ENCODE measurements at regions not wholly inside any gene's neighbourhood (a gene's known extent, or its start where the extent isn't known, plus 50 kb on each side); places are given as distances from the start of the nearest gene placed in this dataset.

GRCh38 chr5:103902893-103903292, 340.3 kb upstream of the NUDT12 start:
- Histone ChIP-seq H3K4me2 (ENCODE audit: insufficient read depth, low read length) (no peak overlapping the region), H4K20me1 (replicated peaks; ENCODE audit: control insufficient read depth, extremely low read depth, insufficient read depth, low read length) (no peaks in the 10 kb centered on the region), H3K9me3 (replicated peaks; ENCODE audit: control insufficient read depth, insufficient read depth, low read length) (no peaks in the 10 kb centered on the region), H3K36me3 (ENCODE audit: control insufficient read depth in 2 of 2, extremely low read depth in 1 of 2, insufficient read depth in 2 of 2, low read length in 2 of 2) (no peaks in the 10 kb centered on the region), H3K9ac (replicated peaks; ENCODE audit: extremely low read depth, insufficient read depth, low read length) (no peak overlapping the region), H2AFZ (ENCODE audit: low read depth, low read length) (no peak overlapping the region), H3K4me3 (replicated peaks in 1 of 3; ENCODE audit: insufficient read depth in 1 of 3, low read depth in 1 of 3, low read length in 3 of 3) (no peak overlapping the region), H3K27ac (ENCODE audit: insufficient read depth, low read depth, low read length) (no peak overlapping the region), H3K9me1 (replicated peaks; ENCODE audit: control insufficient read depth, extremely low read depth, insufficient read depth, low read length) (no peaks in the 10 kb centered on the region), H3K79me2 (ENCODE audit: control insufficient read depth, insufficient read depth, low read length) (no peaks in the 10 kb centered on the region), H3K27me3 (ENCODE audit: control insufficient read depth in 2 of 2, insufficient read depth in 2 of 2, low read length in 2 of 2) (no peaks in the 10 kb centered on the region), H3K4me1 (ENCODE audit: control insufficient read depth, extremely low read depth, insufficient read depth, low read length) (no peaks in the 10 kb centered on the region)
- CTCF ChIA-PET: no interaction called here
- dilution Hi-C loops (cut with MboI; ENCODE audit: extremely low pct_ligation_motif_present, low sequenced_read_pairs): no loop called here
- intact Hi-C loops (cut with micrococcal nuclease): no loop called here
- no TSS peak for BruUV-seq (replicated peaks)
- FAIRE-seq (no peak), DNase-seq (ENCODE audit: low read depth, low spot score) (no peak)
- POLR2A ChIA-PET: no interaction called here
- TF ChIP-seq JUN (IDR thresholded peaks at IDR 0.05; ENCODE audit: borderline replicate concordance, insufficient read depth, insufficient read length, low read depth) (no peak), POLR2A (IDR thresholded peaks at IDR 0.05; ENCODE audit: low read depth, low read length) (no peak), MAX (IDR thresholded peaks at IDR 0.05; ENCODE audit: insufficient read depth, insufficient read length) (no peak), POLR2AphosphoS5 (IDR thresholded peaks at IDR 0.05; ENCODE audit: insufficient read depth, low read depth, low read length) (no peak)

- POLR2A ChIA-PET: no interaction called here
- dilution Hi-C loops (cut with MboI; ENCODE audit: extremely low pct_ligation_motif_present, low sequenced_read_pairs): no loop called here
- Histone ChIP-seq H3K9me1 (replicated peaks; ENCODE audit: control insufficient read depth, extremely low read depth, insufficient read depth, low read length) (no peaks in the 10 kb centered on the region), H3K27me3 (ENCODE audit: control insufficient read depth in 2 of 2, insufficient read depth in 2 of 2, low read length in 2 of 2) (no peaks in the 10 kb centered on the region), H3K79me2 (ENCODE audit: control insufficient read depth, insufficient read depth, low read length) (no peaks in the 10 kb centered on the region), H3K4me2 (ENCODE audit: insufficient read depth, low read length) (no peak overlapping the region), H3K27ac (ENCODE audit: insufficient read depth, low read depth, low read length) (no peak overlapping the region), H3K4me3 (replicated peaks in 1 of 3; ENCODE audit: insufficient read depth in 1 of 3, low read depth in 1 of 3, low read length in 3 of 3) (no peak overlapping the region), H3K9me3 (replicated peaks; ENCODE audit: control insufficient read depth, insufficient read depth, low read length) (no peaks in the 10 kb centered on the region), H3K36me3 (ENCODE audit: control insufficient read depth in 2 of 2, extremely low read depth in 1 of 2, insufficient read depth in 2 of 2, low read length in 2 of 2) (no peaks in the 10 kb centered on the region), H3K9ac (replicated peaks; ENCODE audit: extremely low read depth, insufficient read depth, low read length) (no peak overlapping the region), H4K20me1 (replicated peaks; ENCODE audit: control insufficient read depth, extremely low read depth, insufficient read depth, low read length) (no peaks in the 10 kb centered on the region), H2AFZ (ENCODE audit: low read depth, low read length) (no peak overlapping the region), H3K4me1 (ENCODE audit: control insufficient read depth, extremely low read depth, insufficient read depth, low read length) (no peaks in the 10 kb centered on the region)
- DNase-seq (ENCODE audit: low read depth, low spot score) (no peak), FAIRE-seq (no peak)
- CTCF ChIA-PET: no interaction called here
- intact Hi-C loops (cut with micrococcal nuclease): no loop called here
- TF ChIP-seq POLR2AphosphoS5 (IDR thresholded peaks at IDR 0.05; ENCODE audit: insufficient read depth, low read depth, low read length) (no peak), EZH2 (IDR thresholded peaks at IDR 0.05; ENCODE audit: borderline replicate concordance, low read depth, low read length, severe bottlenecking) (no peak), GATA2 (IDR thresholded peaks at IDR 0.05; ENCODE audit: insufficient read depth, insufficient read length, low read depth, low read length) (no peak), FOS (IDR thresholded peaks at IDR 0.05; ENCODE audit: borderline replicate concordance, insufficient read depth, low read length) (no peak), JUN (IDR thresholded peaks at IDR 0.05; ENCODE audit: borderline replicate concordance, insufficient read depth, insufficient read length, low read depth) (no peak), MAX (IDR thresholded peaks at IDR 0.05; ENCODE audit: insufficient read depth, insufficient read length) (no peak), CTCF (IDR thresholded peaks at IDR 0.05; ENCODE audit: extremely low read depth in 1 of 2, insufficient read depth in 1 of 2, low read depth in 1 of 2, low read length in 2 of 2) (no peak), POLR2A (IDR thresholded peaks at IDR 0.05; ENCODE audit: low read depth, low read length) (no peak), MYC (IDR thresholded peaks at IDR 0.05; ENCODE audit: low read depth, low read length) (no peak)
- BruUV-seq (replicated peaks): no TSS peak
Observed at GRCh38 chr5:103901885-103902284, 339.3 kb upstream of the NUDT12 start.

Data from endothelial cell of umbilical vein (primary cell).